C4-2B (cell line): ENCODE measurements at regions not wholly inside any gene's neighbourhood (a gene's known extent, or its start where the extent isn't known, plus 50 kb on each side); places are given as distances from the start of the nearest gene placed in this dataset.
"Not testable (repeated sequence)": the region's sequence is repeated elsewhere in the genome, so short reads cannot be mapped to it uniquely, and the experiment has no call there.

ENCODE experiments used
- CTCF ChIP-seq: fragments of 450-650 bp; conservative IDR thresholded peaks from 2 replicates; pipeline ENCODE4 v1.5.1; 2017; ENCODE audit warnings: mild to moderate bottlenecking
- ZFX ChIP-seq: fragments of 450-650 bp; IDR thresholded peaks from 2 replicates; pipeline ENCODE4 v1.6.1; 2017

- not testable (repeated sequence) for TF ChIP-seq CTCF, ZFX
Observed at GRCh38 chr1:227506490-227507393, 56.6 kb upstream of the ZNF678 start.
